Panc1 (cell line): ENCODE measurements at regions not wholly inside any gene's neighbourhood (a gene's known extent, or its start where the extent isn't known, plus 50 kb on each side); places are given as distances from the start of the nearest gene placed in this dataset.

Source experiments
- ATAC-seq: fragments of 200-7000 bp; cut with Tn5 transposase; 2 replicates; pipeline ENCODE4 v1.9.1; 2020; ENCODE audit warnings: mild to moderate bottlenecking, moderate library complexity
- BruUV-seq: library from RNA; stranded (reverse); fragments of 400-500 nt; replicated peaks from 2 replicates; lab custom pipeline; 2021; lab: Mats Ljungman, UMichigan
- CTCF ChIA-PET: fragments of 300-600 bp; sonication (Branson Sonifier 250); formaldehyde crosslinking; loops from one replicate; lab custom pipeline; 2022; ENCODE audit warnings: antibody characterized with exemption; lab: Charles Lee
- POLR2A ChIA-PET: fragments of 300-600 bp; sonication (Branson Sonifier 250); formaldehyde crosslinking; loops from one replicate; lab custom pipeline; 2022; ENCODE audit warnings: antibody characterized with exemption; lab: Charles Lee
- DNase-seq: peaks from one replicate; pipeline ENCODE4 v3.0.0-alpha.2; 2010; ENCODE audit warnings: low read depth, low spot score
- H3K27ac ChIP-seq: 2 replicates; pipeline ENCODE4 v1.5.1; 2011; ENCODE audit warnings: mild to moderate bottlenecking, low read length, inconsistent platforms
- H3K27me3 ChIP-seq: fragments of 200-500 bp; sonication (Bioruptor generic); 2 replicates; pipeline ENCODE4 v1.6.0; 2014; ENCODE audit warnings: low read length, inconsistent platforms; ENCODE audit not compliant: control insufficient read depth, insufficient read depth
- H3K36me3 ChIP-seq: fragments of 200-500 bp; sonication (Bioruptor generic); 2 replicates; pipeline ENCODE4 v1.5.1; 2014; ENCODE audit warnings: inconsistent platforms, mild to moderate bottlenecking, low read length, moderate library complexity; ENCODE audit not compliant: control insufficient read depth, insufficient read depth
- H3K4me1 ChIP-seq: 2 replicates; pipeline ENCODE4 v1.5.1; 2011; ENCODE audit warnings: inconsistent platforms, mild to moderate bottlenecking, low read length, moderate library complexity; ENCODE audit not compliant: control insufficient read depth, insufficient read depth
- H3K4me3 ChIP-seq, 2 experiments: 2 replicates each; pipeline ENCODE4 v1.5.1; 2011 to 2012; ENCODE audit warnings: low read depth in 2 of 2, low read length in 2 of 2, mild to moderate bottlenecking in 2 of 2, inconsistent platforms in 1 of 2, moderate library complexity in 1 of 2
- H3K9me3 ChIP-seq: fragments of 200-500 bp; sonication (Bioruptor generic); 2 replicates; pipeline ENCODE4 v1.5.1; 2014; ENCODE audit warnings: low read depth, mild to moderate bottlenecking, inconsistent platforms, low read length, moderate library complexity; ENCODE audit not compliant: control insufficient read depth, insufficient read depth
- CTCF ChIP-seq: fragments of 450-650 bp; IDR thresholded peaks from 2 replicates; pipeline ENCODE4 v1.5.1; 2017; ENCODE audit warnings: mild to moderate bottlenecking
- POLR2AphosphoS5 ChIP-seq: IDR thresholded peaks from 2 replicates; pipeline ENCODE4 v1.6.1; 2012; ENCODE audit warnings: mild to moderate bottlenecking, low read depth, low read length, moderate library complexity
- REST ChIP-seq, 2 experiments: IDR thresholded peaks; 2 replicates each; pipeline ENCODE4 v1.6.1; 2011 to 2012; ENCODE audit warnings: low read depth in 2 of 2, control low read depth in 1 of 2, low read length in 1 of 2, mild to moderate bottlenecking in 1 of 2, moderate library complexity in 1 of 2; ENCODE audit not compliant: insufficient read depth in 1 of 2
- SIN3A ChIP-seq: IDR thresholded peaks from 2 replicates; pipeline ENCODE4 v1.6.1; 2012; ENCODE audit warnings: low read depth, mild to moderate bottlenecking, low read length, moderate library complexity, borderline replicate concordance; ENCODE audit not compliant: insufficient read depth
- TCF7L2 ChIP-seq: IDR thresholded peaks from 2 replicates; pipeline ENCODE4 v1.6.1; 2011; ENCODE audit warnings: mild to moderate bottlenecking, low read depth, low read length, inconsistent platforms
- in situ Hi-C: cut with HindIII; loops from 2 replicates; pipeline ENCODE4 v1.10.0; 2016; ENCODE audit warnings: low sequenced_read_pairs, low pct_unique_long_range_greater_than_20kb
- intact Hi-C: fragments of 100-400 bp; cut with micrococcal nuclease; formaldehyde crosslinking; loops from one replicate; pipeline ENCODE4 v1.10.0; 2022; ENCODE audit not compliant: unreplicated experiment

- CTCF ChIA-PET = no interaction called here
- no peak for TF ChIP-seq POLR2AphosphoS5
- TF ChIP-seq CTCF = no peak
- TF ChIP-seq SIN3A = no peak
- TF ChIP-seq TCF7L2 = no peak
- no peak for TF ChIP-seq REST (IDR thresholded peaks at IDR 0.05; ENCODE audit: insufficient read depth in 1 of 2, low read depth in 2 of 2, low read length in 1 of 2)
- in situ Hi-C loops = no loop called here
These were observed 190.6 kb upstream of the LEF1 start for GRCh38 chr4:108359130-108359985.

GRCh38 chr4:108355902-108356535 lies 187.3 kb upstream of the LEF1 start:
- in situ Hi-C loops = no loop called here
- ChIA-PET CTCF (no interaction called here), POLR2A (no interaction called here)
- H3K27ac ChIP-seq = no peak overlapping the region
- H3K36me3 ChIP-seq = no peaks in the 10 kb centered on the region
- H3K4me3 ChIP-seq = no peak overlapping the region
- H3K27me3 ChIP-seq = no peaks in the 10 kb centered on the region
- DNase-seq (no peak), ATAC-seq (no peak)
- BruUV-seq = no TSS peak
- H3K9me3 ChIP-seq = no peaks in the 10 kb centered on the region
- TF ChIP-seq TCF7L2 (no peak), CTCF (no peak), REST (IDR thresholded peaks at IDR 0.05; ENCODE audit: insufficient read depth in 1 of 2, low read depth in 2 of 2, low read length in 1 of 2) (no peak), POLR2AphosphoS5 (no peak), SIN3A (no peak)
- no peaks in the 10 kb centered on the region for H3K4me1 ChIP-seq
- intact Hi-C loops = no loop called here

More at GRCh38 chr4:108359130-108359985, 190.6 kb upstream of the LEF1 start:
- ATAC-seq = no peak
- intact Hi-C loops = no loop called here
- Histone ChIP-seq H3K9me3 (no peaks in the 10 kb centered on the region), H3K4me1 (no peaks in the 10 kb centered on the region), H3K4me3 (no peak overlapping the region), H3K36me3 (no peaks in the 10 kb centered on the region), H3K27ac (no peak overlapping the region), H3K27me3 (no peaks in the 10 kb centered on the region)
- POLR2A ChIA-PET = no interaction called here
- no peak for DNase-seq
- no TSS peak for BruUV-seq
